Stomach (tissue), 8 donors: ENCODE measurements at regions not wholly inside any gene's neighbourhood (a gene's known extent, or its start where the extent isn't known, plus 50 kb on each side); places are given as distances from the start of the nearest gene placed in this dataset.
A peak's percentile ranks its signal among the peaks of the same experiment; 100 is the strongest.

Experiments
- DNase-seq, 2 donors: peaks; one replicate each; pipeline versions ENCODE4 v3.0.0 to v3.0.0-alpha.2; 2013 to 2019
- H3K27ac ChIP-seq, 5 donors: fragments of 200-600 bp in 4 of 5; sonication (generic) in 4 of 5; one replicate each; pipeline ENCODE4 v1.5.1; 2013 to 2019; ENCODE audit warnings: mild to moderate bottlenecking in 1 of 5, moderate library complexity in 1 of 5
- H3K27me3 ChIP-seq, 3 donors: fragments of 200-600 bp; sonication (generic); one replicate each; pipeline ENCODE4 v1.5.1; 2017 to 2019; ENCODE audit warnings: mixed run types in 1 of 3
- H3K36me3 ChIP-seq, 4 donors: fragments of 200-600 bp; sonication (generic); 1 replicate in 3 of 4; 2 replicates in 1 of 4; pipeline ENCODE4 v1.5.1; 2016 to 2019
- H3K4me1 ChIP-seq, 4 donors: fragments of 200-600 bp; sonication (generic); one replicate each; pipeline ENCODE4 v1.5.1; 2016 to 2019
- H3K4me3 ChIP-seq, 4 donors: fragments of 200-600 bp; sonication (generic) in 3 of 4; one replicate each; pipeline ENCODE4 v1.5.1; 2016 to 2019; ENCODE audit warnings: mild to moderate bottlenecking in 1 of 4
- H3K9me3 ChIP-seq, 4 donors: fragments of 200-600 bp; sonication (generic); one replicate each; pipeline ENCODE4 v1.5.1; 2016 to 2019
- EP300 ChIP-seq: sonication (generic); formaldehyde crosslinking; IDR thresholded peaks from one replicate; pipeline ENCODE4 v1.6.1; 2017; ENCODE audit warnings: antibody characterized with exemption
- POLR2A ChIP-seq, 4 donors: fragments of 450-650 bp; IDR thresholded peaks; one replicate each; pipeline ENCODE4 v1.6.1; 2016; ENCODE audit warnings: antibody characterized with exemption in 4 of 4, control low read depth in 2 of 4, mild to moderate bottlenecking in 1 of 4, moderate library complexity in 1 of 4
- POLR2AphosphoS5 ChIP-seq, 3 donors: sonication (generic); formaldehyde crosslinking; IDR thresholded peaks; one replicate each; pipeline ENCODE4 v1.6.1; 2016; ENCODE audit warnings: antibody characterized with exemption in 3 of 3
- WGBS, 5 donors: extraction: QIAGEN DNeasy Blood & Tissue Kit in 3 of 5; methylation state at CpG; one replicate each; pipeline versions ENCODE4 v1.1.5 to v1.1.7; 2013 to 2018; 5-methylcytosine and 5-hydroxymethylcytosine counted together
- intact Hi-C: fragments of 100-400 bp; cut with DNase I; formaldehyde crosslinking; loops from one replicate; pipeline ENCODE4 v1.15.1; 2023; ENCODE audit warnings: low total_unique reads
- TF ChIP-seq, protein P1 (sequence below), 7 experiments: fragments of 450-650 bp in 4 of 7; fragments of 200-600 bp in 3 of 7; sonication (generic) in 3 of 7; IDR thresholded peaks; one replicate each; pipeline ENCODE4 v1.5.1; 2016 to 2019; ENCODE audit warnings: antibody characterized with exemption in 7 of 7, control low read depth in 2 of 7, mild to moderate bottlenecking in 1 of 7
- donor health status: healthy with polysubstance abuse.
- donor health status: Bipolar disorder and iron deficiency.
- donor health status: healthy.

DNA sequence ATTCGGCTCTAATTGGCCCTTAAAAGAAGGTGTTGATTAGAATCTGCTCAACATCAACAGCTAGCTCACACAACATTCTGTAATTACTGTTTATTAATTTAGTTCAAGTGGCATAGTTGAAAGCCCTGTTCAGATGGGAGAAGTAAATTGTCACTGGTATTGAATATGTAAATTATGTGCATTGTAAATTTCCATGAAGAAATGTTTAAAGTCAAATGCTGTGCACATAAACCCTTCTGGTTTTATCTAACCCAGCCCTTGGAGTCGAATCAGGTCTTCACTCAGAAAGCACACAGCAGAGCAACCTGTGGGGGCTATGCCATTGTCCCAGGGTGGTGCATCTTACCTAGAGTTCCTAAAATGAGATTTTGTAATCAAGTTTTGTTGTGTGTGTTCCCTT is 65.4 kb upstream of the LMO4 start:
- no peak for TF ChIP-seq EP300
- TF ChIP-seq POLR2AphosphoS5 (IDR thresholded peaks at IDR 0.05), result no peak
- TF ChIP-seq, protein P1, sequence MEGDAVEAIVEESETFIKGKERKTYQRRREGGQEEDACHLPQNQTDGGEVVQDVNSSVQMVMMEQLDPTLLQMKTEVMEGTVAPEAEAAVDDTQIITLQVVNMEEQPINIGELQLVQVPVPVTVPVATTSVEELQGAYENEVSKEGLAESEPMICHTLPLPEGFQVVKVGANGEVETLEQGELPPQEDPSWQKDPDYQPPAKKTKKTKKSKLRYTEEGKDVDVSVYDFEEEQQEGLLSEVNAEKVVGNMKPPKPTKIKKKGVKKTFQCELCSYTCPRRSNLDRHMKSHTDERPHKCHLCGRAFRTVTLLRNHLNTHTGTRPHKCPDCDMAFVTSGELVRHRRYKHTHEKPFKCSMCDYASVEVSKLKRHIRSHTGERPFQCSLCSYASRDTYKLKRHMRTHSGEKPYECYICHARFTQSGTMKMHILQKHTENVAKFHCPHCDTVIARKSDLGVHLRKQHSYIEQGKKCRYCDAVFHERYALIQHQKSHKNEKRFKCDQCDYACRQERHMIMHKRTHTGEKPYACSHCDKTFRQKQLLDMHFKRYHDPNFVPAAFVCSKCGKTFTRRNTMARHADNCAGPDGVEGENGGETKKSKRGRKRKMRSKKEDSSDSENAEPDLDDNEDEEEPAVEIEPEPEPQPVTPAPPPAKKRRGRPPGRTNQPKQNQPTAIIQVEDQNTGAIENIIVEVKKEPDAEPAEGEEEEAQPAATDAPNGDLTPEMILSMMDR (IDR thresholded peaks at IDR 0.05), result no peak
- TF ChIP-seq POLR2A (IDR thresholded peaks at IDR 0.05), result no peak
- Histone ChIP-seq H3K9me3 (peaks cover 0 to 4% (median 0%) of the 10 kb centered on the region in 4 donors), H3K4me3 (no peak overlapping the region), H3K4me1 (no peaks in the 10 kb centered on the region), H3K27me3 (no peaks in the 10 kb centered on the region), H3K36me3 (no peaks in the 10 kb centered on the region), H3K27ac (no peak overlapping the region)
- no peak for DNase-seq
- intact Hi-C loops, result no loop called here
- 75 to 80% (median 78%) methylated on average over 2 of the region's 2 CpGs for WGBS, 5 donors

DNA sequence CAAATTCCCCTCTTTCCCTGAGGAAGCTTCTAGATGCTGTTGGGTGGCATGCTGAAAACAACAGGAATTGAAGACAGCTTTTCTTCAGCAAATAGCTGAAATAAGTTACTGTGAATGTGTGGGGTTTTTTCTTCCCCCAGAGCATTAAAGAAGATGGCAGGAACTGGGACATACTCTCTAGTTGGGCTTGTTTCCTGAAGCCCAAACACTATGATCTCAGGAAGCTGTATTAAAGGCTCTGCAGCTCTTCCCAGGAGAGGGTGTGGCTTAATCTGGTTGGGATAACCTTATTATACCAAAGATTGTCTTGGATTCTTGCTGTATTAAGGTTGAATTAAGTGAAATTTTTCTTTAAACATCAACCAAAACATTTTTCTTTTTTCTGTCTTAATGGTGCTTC is 64.9 kb upstream of the LMO4 start:
- intact Hi-C loops, result no loop called here
- no peaks in the 10 kb centered on the region for H3K4me1 ChIP-seq
- H3K27ac ChIP-seq, result no peak overlapping the region
- no peaks in the 10 kb centered on the region for H3K9me3 ChIP-seq
- H3K27me3 ChIP-seq, result no peaks in the 10 kb centered on the region
- TF ChIP-seq, protein P1 (IDR thresholded peaks at IDR 0.05), result no peak
- TF ChIP-seq POLR2AphosphoS5 (IDR thresholded peaks at IDR 0.05) (no peak), EP300 (no peak), POLR2A (IDR thresholded peaks at IDR 0.05) (no peak)
- no peak for DNase-seq
- no peaks in the 10 kb centered on the region for H3K36me3 ChIP-seq
- H3K4me3 ChIP-seq, result no peak overlapping the region

DNA sequence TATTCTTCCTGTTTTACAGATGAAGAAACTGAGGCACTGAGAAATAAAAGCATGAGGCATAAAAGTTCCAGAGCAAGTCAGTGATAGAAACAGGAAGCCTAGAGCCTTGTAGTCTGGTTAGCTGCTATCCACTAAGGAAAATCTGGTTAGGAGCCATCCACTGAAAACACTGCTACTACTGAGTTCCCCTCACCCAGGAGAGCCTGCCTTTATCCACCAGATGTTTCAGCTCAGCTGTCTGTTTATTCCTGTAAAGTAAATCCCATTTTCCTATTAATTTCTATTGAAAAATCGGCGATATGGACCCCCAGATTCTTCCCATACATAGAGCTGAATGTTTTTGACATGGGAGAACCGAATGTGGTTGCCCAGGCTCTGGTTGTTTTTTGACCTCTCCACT is 63.7 kb upstream of the LMO4 start:
- WGBS, 5 donors, result 49 to 67% (median 55%) methylated on average over 3 of the region's 3 CpGs
- no peaks in the 10 kb centered on the region for H3K4me1 ChIP-seq
- no peak overlapping the region for H3K27ac ChIP-seq
- TF ChIP-seq, protein P1 (IDR thresholded peaks at IDR 0.05), result no peak
- TF ChIP-seq POLR2AphosphoS5 (IDR thresholded peaks at IDR 0.05) (no peak), POLR2A (IDR thresholded peaks at IDR 0.05) (no peak)
- DNase-seq, result peak in 1 of 2 donors; percentile 30
- no peaks in the 10 kb centered on the region for H3K36me3 ChIP-seq
- H3K27me3 ChIP-seq, result no peaks in the 10 kb centered on the region
- H3K9me3 ChIP-seq, result no peaks in the 10 kb centered on the region
- H3K4me3 ChIP-seq, result no peak overlapping the region
- intact Hi-C loops, result no loop called here

DNA sequence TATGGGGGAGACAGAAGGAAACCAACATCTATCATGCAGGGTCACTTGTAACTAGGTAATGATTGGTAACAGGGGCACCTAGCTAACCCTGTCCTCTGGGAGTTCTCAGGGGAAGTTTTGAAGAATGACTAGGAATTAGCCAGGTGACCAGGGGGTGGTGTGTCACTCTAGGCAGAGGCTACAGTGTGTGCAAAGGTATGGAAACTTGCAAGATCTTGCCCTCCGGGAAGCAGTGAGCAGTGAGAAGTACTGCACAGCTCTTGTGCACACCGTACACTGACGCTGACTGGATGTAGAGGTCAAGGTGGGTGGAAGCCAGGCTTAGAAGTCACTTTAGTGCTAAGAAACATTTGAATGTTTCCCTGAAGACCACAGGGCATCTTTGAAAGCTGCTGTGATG is 62.9 kb upstream of the LMO4 start:
- Histone ChIP-seq H3K27me3 (no peaks in the 10 kb centered on the region), H3K27ac (no peak overlapping the region), H3K9me3 (no peaks in the 10 kb centered on the region), H3K4me1 (no peaks in the 10 kb centered on the region), H3K4me3 (no peak overlapping the region), H3K36me3 (no peaks in the 10 kb centered on the region)
- TF ChIP-seq POLR2AphosphoS5 (IDR thresholded peaks at IDR 0.05) (no peak), EP300 (no peak), POLR2A (IDR thresholded peaks at IDR 0.05) (no peak)
- TF ChIP-seq, protein P1 (IDR thresholded peaks at IDR 0.05), result no peak
- intact Hi-C loops, result no loop called here
- DNase-seq, result no peak
- 89 to 100% (median 95%) methylated on average over 3 of the region's 3 CpGs for WGBS, 5 donors
